ENCODE measurements at regions not wholly inside any gene's neighbourhood (a gene's known extent, or its start where the extent isn't known, plus 50 kb on each side); places are given as distances from the start of the nearest gene placed in this dataset.

DNA sequence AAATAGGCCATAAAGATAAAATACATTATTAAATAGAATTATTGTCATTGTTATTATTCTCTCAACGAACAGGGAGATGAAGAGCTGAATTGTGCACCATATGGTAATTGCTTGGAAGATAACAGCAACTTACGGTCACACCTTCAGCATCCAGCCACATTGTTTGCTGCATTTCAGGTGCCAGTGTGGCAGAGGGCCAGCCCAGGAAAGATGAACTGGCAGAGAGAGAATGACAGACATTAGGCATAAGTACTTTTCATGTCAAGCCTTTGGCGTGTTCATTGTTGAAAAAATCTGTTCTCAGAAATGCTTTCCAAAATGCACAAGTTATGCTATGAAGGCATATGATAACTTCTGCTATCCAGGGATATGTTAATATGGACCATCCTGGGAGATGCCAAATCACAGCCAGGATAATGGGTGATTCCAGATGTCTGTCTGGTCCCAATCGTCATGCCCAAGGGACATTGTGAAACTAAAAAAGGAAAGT is 748.6 kb upstream of the PIK3C3 start:
- Histone ChIP-seq H3K27ac (no peak overlapping the region), H3K9me3 (no peaks in the 10 kb centered on the region), H3K27me3 (no peaks in the 10 kb centered on the region), H3K36me3 (ENCODE audit: low read depth, missing control alignments) (no peaks in the 10 kb centered on the region), H3K4me1 (no peaks in the 10 kb centered on the region), H3K4me3 (no peak overlapping the region)
- intact Hi-C loops (cut with DNase I; ENCODE audit: low total_unique reads) = no loop called here
- TF ChIP-seq, protein P1, sequence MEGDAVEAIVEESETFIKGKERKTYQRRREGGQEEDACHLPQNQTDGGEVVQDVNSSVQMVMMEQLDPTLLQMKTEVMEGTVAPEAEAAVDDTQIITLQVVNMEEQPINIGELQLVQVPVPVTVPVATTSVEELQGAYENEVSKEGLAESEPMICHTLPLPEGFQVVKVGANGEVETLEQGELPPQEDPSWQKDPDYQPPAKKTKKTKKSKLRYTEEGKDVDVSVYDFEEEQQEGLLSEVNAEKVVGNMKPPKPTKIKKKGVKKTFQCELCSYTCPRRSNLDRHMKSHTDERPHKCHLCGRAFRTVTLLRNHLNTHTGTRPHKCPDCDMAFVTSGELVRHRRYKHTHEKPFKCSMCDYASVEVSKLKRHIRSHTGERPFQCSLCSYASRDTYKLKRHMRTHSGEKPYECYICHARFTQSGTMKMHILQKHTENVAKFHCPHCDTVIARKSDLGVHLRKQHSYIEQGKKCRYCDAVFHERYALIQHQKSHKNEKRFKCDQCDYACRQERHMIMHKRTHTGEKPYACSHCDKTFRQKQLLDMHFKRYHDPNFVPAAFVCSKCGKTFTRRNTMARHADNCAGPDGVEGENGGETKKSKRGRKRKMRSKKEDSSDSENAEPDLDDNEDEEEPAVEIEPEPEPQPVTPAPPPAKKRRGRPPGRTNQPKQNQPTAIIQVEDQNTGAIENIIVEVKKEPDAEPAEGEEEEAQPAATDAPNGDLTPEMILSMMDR (IDR thresholded peaks at IDR 0.05) = no peak
- TF ChIP-seq POLR2A (IDR thresholded peaks at IDR 0.05) = no peak
- 86 to 91% methylated on average over 4 of the region's 4 CpGs for WGBS, 2 donors
- DNase-seq = no peak

DNA sequence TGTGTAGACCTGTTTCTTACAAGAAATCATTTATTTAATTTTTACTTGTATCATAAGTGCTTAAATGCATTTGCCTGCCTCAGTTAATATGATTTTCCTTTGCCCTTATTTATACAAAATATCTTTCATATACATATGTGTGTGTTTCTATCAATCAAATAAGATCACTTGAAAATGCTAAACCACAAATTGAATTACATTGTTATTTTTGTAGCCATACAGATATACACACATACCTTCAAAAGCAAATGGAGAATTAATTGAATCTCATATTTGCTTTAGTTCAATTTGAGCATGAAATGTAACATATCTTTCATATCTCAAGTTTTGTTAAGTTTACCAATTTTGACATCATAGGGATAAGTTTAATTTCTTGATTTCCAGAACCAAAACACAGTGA is 755.8 kb upstream of the PIK3C3 start:
- Histone ChIP-seq H3K27me3 (no peaks in the 10 kb centered on the region), H3K27ac (no peak overlapping the region), H3K4me1 (no peaks in the 10 kb centered on the region), H3K9me3 (no peaks in the 10 kb centered on the region), H3K36me3 (ENCODE audit: low read depth, missing control alignments) (no peaks in the 10 kb centered on the region), H3K4me3 (no peak overlapping the region)
- TF ChIP-seq POLR2A (IDR thresholded peaks at IDR 0.05) = no peak
- TF ChIP-seq, protein P1 (IDR thresholded peaks at IDR 0.05) = no peak
- no peak for DNase-seq
- intact Hi-C loops (cut with DNase I; ENCODE audit: low total_unique reads) = no loop called here

DNA sequence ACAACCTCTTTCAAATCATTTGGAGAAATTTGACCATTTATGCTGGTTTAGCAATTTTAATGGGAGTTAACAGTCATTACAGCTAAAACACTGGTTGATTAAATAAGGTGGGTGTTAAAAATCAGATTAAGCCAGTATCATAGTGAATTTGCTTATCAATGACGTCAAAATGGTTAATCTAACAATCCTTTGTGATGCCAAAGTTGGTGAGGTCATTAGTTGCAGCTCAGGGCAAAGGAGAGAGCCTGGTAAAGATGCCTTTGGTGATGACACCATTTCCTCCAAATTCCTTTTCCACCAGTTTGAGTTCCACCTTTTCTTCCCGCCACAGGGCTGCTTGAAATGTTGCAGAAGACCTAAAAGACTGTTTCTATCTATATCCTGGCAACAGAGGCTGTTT is 757.1 kb upstream of the PIK3C3 start:
- no peaks in the 10 kb centered on the region for H3K27me3 ChIP-seq
- no peaks in the 10 kb centered on the region for H3K36me3 ChIP-seq (ENCODE audit: low read depth, missing control alignments)
- H3K4me1 ChIP-seq = no peaks in the 10 kb centered on the region
- H3K27ac ChIP-seq = no peak overlapping the region
- TF ChIP-seq, protein P1 (IDR thresholded peaks at IDR 0.05) = no peak
- TF ChIP-seq POLR2A (IDR thresholded peaks at IDR 0.05) = no peak
- H3K4me3 ChIP-seq = no peak overlapping the region
- 86% methylated on average over 2 of the region's 2 CpGs for WGBS, 2 donors
- no peaks in the 10 kb centered on the region for H3K9me3 ChIP-seq
- intact Hi-C loops (cut with DNase I; ENCODE audit: low total_unique reads) = no loop called here
- DNase-seq = no peak

GRCh38 chr18:41170346-41170745 is 784.7 kb upstream of the PIK3C3 start:
- H3K27ac ChIP-seq = no peak overlapping the region
- WGBS, 2 donors = 82 to 88% methylated on average over 5 of the region's 5 CpGs
- H3K4me1 ChIP-seq = no peaks in the 10 kb centered on the region
- H3K27me3 ChIP-seq = no peaks in the 10 kb centered on the region
- no peaks in the 10 kb centered on the region for H3K9me3 ChIP-seq
- DNase-seq = no peak
- no peak for TF ChIP-seq POLR2A (IDR thresholded peaks at IDR 0.05)
- TF ChIP-seq, protein P1 (IDR thresholded peaks at IDR 0.05) = no peak
- intact Hi-C loops (cut with DNase I; ENCODE audit: low total_unique reads) = no loop called here
- H3K36me3 ChIP-seq (ENCODE audit: low read depth, missing control alignments) = no peaks in the 10 kb centered on the region
- H3K4me3 ChIP-seq = no peak overlapping the region

DNA sequence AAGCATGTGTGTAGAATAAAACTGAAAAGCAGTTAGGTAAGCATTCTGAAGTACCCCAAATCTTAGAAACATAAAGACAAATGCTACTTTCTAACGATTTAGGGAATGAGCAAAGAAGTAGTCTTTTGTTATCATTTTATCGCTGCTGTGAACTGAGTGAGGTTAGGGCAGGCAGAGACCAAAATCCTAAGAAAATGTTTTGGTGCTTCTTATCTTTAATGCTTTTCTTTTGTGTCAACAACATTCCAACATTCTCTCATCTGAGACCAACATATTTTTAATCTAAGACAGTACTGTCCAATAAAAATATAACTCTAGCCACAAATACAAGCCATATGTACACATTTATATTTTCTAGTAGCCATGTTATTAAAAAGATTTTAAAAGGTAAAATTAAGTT is 789.4 kb upstream of the PIK3C3 start:
- intact Hi-C loops (cut with DNase I; ENCODE audit: low total_unique reads) = no loop called here
- no peak for DNase-seq
- Histone ChIP-seq H3K27me3 (no peaks in the 10 kb centered on the region), H3K9me3 (no peaks in the 10 kb centered on the region), H3K4me3 (no peak overlapping the region), H3K4me1 (peaks cover 4% of the 10 kb centered on the region), H3K36me3 (ENCODE audit: low read depth, missing control alignments) (no peaks in the 10 kb centered on the region), H3K27ac (no peak overlapping the region)
- no peak for TF ChIP-seq POLR2A (IDR thresholded peaks at IDR 0.05)
- TF ChIP-seq, protein P1 (IDR thresholded peaks at IDR 0.05) = no peak
- WGBS, 2 donors = 23 to 25% methylated on average over 2 of the region's 2 CpGs

All from testis (tissue), 2 donors.